A549 (cell line): ENCODE measurements at regions not wholly inside any gene's neighbourhood (a gene's known extent, or its start where the extent isn't known, plus 50 kb on each side); places are given as distances from the start of the nearest gene placed in this dataset.

ENCODE experiments used
- BCL3 ChIP-seq: fragments of >200 bp; sonication (Bioruptor Twin); formaldehyde crosslinking; IDR thresholded peaks from 3 replicates; pipeline ENCODE4 v1.6.1; 2016
- CTCF ChIP-seq: fragments of >200 bp; sonication (Bioruptor Twin); formaldehyde crosslinking; IDR thresholded peaks from 3 replicates; pipeline ENCODE4 v1.5.1; 2016
- ELK1 ChIP-seq: fragments of 150-350 bp; IDR thresholded peaks from 2 replicates; pipeline ENCODE4 v1.6.1; 2014; ENCODE audit warnings: low read depth, mild to moderate bottlenecking, low read length
- EP300 ChIP-seq, 2 experiments: fragments of >200 bp; sonication (Bioruptor Twin); formaldehyde crosslinking; IDR thresholded peaks; 2 replicates in 1 of 2; 3 replicates in 1 of 2; pipeline ENCODE4 v1.6.1; 2016 to 2017
- FOXS1 ChIP-seq: fragments of 250-450 bp; sonication (Bioruptor Pico); IDR thresholded peaks from 2 replicates; pipeline ENCODE4 v1.5.0; 2020; ENCODE audit warnings: mild to moderate bottlenecking, moderate library complexity
- HOXA7 ChIP-seq: fragments of 250-450 bp; sonication (Bioruptor Pico); IDR thresholded peaks from 2 replicates; pipeline ENCODE4 v1.5.0; 2020; ENCODE audit warnings: mild to moderate bottlenecking, moderate library complexity
- MAFK ChIP-seq: fragments of 450-650 bp; IDR thresholded peaks from 2 replicates; pipeline ENCODE4 v1.6.1; 2014; ENCODE audit not compliant: partially characterized antibody
- MAX ChIP-seq: IDR thresholded peaks from 2 replicates; pipeline ENCODE4 v1.6.1; 2012
- NPAS2 ChIP-seq: fragments of 250-450 bp; sonication (Bioruptor Pico); IDR thresholded peaks from 2 replicates; pipeline ENCODE4 v1.8.0; 2022; ENCODE audit warnings: mild to moderate bottlenecking, moderate library complexity, borderline replicate concordance
- REST ChIP-seq: fragments of 200-600 bp; sonication (generic); IDR thresholded peaks from 2 replicates; pipeline ENCODE4 v1.6.1; 2016; ENCODE audit warnings: antibody characterized with exemption, mild to moderate bottlenecking, moderate library complexity
- RNF2 ChIP-seq: fragments of 200-600 bp; sonication (generic); IDR thresholded peaks from 2 replicates; pipeline ENCODE4 v1.6.1; 2016; ENCODE audit warnings: low read depth, mild to moderate bottlenecking, antibody characterized with exemption, moderate library complexity, borderline replicate concordance

GRCh38 chr6:144843701-144844100 lies 558.6 kb downstream of the UTRN start:
- no peak for TF ChIP-seq MAX
- TF ChIP-seq CTCF, result no peak
- TF ChIP-seq RNF2, result no peak
- no peak for TF ChIP-seq MAFK
- no peak for TF ChIP-seq FOXS1
- TF ChIP-seq BCL3, result no peak
- no peak for TF ChIP-seq ELK1
- TF ChIP-seq HOXA7 (CRISPR knock-in tag), result no peak
- TF ChIP-seq EP300 (IDR thresholded peaks at IDR 0.05), result no peak
- no peak for TF ChIP-seq NPAS2 (CRISPR knock-in tag)
- no peak for TF ChIP-seq REST
